ENCODE measurements at regions not wholly inside any gene's neighbourhood (a gene's known extent, or its start where the extent isn't known, plus 50 kb on each side); places are given as distances from the start of the nearest gene placed in this dataset.

DNA sequence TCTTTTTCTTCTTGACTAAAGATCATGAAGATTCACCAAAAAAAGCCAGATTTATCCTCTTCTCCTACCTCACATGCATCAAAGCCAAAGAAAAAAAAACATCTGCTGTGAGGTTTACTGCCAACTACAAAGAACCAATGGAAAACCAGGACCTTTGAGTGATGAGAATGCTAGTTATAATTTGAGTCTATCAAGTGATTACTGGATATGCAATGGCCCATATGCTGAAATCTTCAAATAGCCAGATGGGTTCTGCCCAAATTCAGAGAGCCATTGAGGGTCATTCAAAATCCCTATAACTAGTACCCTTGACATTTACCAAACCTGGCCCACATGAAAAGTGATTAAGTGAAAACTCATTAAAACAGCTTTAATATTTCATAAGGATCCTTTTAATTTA lies 78.4 kb upstream of the ACO1 start:
- DNase-seq (ENCODE audit: low read depth), result no peak

DNA sequence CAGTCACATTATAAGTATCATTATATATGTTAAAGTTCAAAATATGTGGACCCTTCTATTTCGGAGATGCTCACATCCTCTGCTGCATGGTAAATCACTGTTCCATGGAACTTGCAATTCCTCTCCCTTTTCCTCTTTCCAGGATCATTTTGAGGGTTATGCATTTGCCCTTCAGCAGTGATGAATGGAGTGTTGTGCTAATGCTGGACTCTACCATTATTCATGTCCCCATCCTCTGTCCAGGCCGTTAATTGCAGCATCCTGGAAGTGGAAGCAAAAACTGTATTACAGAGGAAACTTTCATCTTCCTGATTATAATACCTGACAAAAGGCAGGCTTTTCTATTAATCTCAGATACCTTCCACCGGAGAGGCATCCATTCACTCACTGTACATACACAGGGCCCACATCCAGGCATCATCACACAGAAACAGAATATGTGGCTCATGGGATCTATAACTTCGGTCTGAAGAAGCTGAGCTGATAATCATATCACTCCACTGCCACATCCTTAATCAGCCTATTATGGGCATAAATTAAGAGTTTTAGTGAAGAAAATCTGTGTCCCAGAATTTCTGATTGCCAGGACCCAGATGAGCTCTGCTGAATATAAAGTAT lies 65.0 kb upstream of the ACO1 start:
- DNase-seq (ENCODE audit: low read depth), result no peak

DNA sequence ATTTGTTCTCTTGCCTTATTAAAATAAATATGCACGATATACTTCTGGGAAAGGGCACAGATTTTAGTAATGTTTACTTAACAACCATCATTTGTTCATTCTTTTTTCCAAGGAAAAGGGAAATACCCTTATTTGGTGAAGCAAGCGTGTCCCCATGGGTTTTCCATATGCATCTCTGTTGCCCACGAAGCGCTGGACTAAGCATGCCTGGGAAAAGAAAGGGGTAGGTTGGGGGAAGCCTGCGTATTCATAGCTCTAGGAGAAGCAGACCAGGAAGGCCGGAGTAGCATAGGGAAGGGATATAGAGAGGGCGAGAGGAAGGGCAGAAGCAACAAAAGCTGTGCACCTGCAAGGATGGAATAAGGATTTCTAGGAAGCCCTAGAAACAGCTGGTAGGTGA lies 61.8 kb upstream of the ACO1 start:
- DNase-seq (ENCODE audit: low read depth), result no peak

DNA sequence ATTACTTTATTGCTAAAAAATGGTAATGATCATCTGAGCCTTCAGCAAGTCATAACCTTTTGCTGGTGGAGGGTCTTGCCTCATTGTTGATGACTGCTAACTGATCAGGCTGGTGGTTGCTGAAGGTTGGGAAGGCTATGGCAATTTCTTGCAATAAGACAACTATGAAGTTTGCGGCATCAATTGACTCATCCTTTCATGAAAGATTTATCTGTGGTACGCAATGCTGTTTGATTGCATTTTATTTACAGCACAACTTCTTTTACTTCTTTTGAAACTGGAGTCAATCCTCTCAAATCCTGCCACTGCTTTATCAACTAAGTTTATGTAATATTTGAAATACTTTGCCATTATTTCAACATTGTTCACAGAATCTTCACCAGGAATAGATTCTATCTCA lies 58.3 kb upstream of the ACO1 start:
- no peak for DNase-seq (ENCODE audit: low read depth)

DNA sequence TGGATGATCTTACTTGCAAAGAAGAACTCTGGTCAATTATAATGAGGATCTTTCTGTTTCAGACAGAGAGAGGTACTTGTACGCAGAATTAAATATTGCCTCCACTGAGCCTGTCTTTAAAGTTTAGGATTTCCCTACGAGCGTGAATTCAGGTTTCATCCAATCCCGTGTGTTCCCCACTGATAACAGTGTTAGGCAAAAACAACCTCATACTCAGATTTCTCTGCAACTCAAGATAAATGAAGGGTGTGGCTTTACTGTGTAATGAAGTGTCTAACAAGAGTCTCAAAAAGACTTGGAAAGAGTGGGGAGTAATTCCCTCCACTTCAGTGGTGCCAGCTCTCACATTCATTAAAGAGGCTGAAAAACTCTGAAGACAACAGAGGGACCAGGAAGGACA lies 53.2 kb upstream of the ACO1 start:
- DNase-seq (ENCODE audit: low read depth), result no peak

DNA sequence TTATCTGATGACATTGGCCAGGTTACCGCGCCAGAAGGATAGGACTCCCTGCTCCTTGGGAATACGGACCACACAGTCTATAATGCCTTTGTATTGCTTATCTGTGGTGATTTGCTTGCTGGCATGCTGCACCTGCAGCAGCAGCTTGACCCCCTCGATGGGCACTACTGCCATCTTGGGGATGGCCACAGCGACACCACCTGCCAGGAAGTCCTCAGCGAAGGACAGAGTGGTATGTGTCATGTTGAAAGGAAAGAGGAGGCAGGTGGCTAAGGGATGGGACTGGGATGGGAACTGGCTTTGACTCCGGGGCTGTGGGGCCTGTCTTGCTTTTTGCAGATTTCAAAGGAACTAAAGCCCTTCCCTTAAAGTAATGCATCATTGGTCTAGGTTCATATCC lies 50.3 kb upstream of the ACO1 start:
- no peak for DNase-seq (ENCODE audit: low read depth)

All from stimulated activated CD4-positive, alpha-beta T cell treated with anti-CD3 and anti-CD28 coated beads, Interleukin-2, amount 100 ng/mL, for 4 hours (primary cell).